ENCODE measurements at regions not wholly inside any gene's neighbourhood (a gene's known extent, or its start where the extent isn't known, plus 50 kb on each side); places are given as distances from the start of the nearest gene placed in this dataset.

DNA sequence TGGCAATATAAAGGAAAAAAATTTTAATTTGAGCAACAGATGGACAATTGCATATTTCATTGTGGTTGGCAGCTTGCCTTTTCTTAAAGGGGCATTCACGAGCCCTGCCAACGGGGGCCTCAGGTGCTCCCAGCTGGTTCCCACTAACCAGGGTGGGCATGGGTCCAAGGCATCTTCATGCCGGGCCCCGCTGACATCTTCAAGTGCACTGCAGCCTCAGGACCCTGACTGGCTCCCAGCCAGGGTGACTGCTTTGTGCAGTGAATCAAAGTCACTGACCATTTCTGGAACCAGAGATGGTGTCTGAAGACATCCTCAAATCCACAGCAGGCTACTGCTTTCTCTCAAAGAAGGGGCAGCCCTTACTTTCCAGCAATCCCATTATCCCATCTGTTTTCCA is 275.2 kb upstream of the MGMT start:
- TF ChIP-seq CTCF (IDR thresholded peaks at IDR 0.05; ENCODE audit: low read depth, low read length, poor library complexity, severe bottlenecking), result no peak
- no peak for TF ChIP-seq EZH2phosphoT487 (IDR thresholded peaks at IDR 0.05; ENCODE audit: borderline replicate concordance, low read length)

Data from DOHH2 (cell line).